ENCODE measurements at regions not wholly inside any gene's neighbourhood (a gene's known extent, or its start where the extent isn't known, plus 50 kb on each side); places are given as distances from the start of the nearest gene placed in this dataset.

DNA sequence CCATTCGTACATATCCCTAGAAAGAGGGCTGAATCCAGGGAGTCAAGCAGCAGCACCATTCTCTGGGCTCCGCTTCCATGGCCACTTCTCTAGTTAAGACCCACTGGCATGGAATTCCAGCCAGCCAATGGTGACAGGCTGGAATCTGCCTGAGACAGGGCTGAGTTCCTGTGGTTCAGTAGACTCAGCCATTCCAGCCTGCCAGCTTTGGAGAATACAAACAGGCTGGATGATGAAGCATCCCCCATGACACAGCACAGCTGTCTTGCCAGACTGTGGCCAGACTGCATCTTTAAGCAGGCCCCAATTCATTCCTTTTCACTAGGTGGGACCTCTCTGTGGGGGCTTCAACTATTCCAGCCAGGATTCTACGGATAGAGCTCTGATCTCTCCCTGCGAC, 329.6 kb downstream of the XPNPEP1 start:
- TF ChIP-seq, protein P1, sequence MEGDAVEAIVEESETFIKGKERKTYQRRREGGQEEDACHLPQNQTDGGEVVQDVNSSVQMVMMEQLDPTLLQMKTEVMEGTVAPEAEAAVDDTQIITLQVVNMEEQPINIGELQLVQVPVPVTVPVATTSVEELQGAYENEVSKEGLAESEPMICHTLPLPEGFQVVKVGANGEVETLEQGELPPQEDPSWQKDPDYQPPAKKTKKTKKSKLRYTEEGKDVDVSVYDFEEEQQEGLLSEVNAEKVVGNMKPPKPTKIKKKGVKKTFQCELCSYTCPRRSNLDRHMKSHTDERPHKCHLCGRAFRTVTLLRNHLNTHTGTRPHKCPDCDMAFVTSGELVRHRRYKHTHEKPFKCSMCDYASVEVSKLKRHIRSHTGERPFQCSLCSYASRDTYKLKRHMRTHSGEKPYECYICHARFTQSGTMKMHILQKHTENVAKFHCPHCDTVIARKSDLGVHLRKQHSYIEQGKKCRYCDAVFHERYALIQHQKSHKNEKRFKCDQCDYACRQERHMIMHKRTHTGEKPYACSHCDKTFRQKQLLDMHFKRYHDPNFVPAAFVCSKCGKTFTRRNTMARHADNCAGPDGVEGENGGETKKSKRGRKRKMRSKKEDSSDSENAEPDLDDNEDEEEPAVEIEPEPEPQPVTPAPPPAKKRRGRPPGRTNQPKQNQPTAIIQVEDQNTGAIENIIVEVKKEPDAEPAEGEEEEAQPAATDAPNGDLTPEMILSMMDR (IDR thresholded peaks at IDR 0.05; ENCODE audit: poor library complexity): no peak
- TF ChIP-seq EZH2phosphoT487 (IDR thresholded peaks at IDR 0.05; ENCODE audit: low read depth, severe bottlenecking, unreplicated experiment) (no peak), EZH2 (IDR thresholded peaks at IDR 0.05; ENCODE audit: borderline replicate concordance) (no peak)
